ENCODE measurements at regions not wholly inside any gene's neighbourhood (a gene's known extent, or its start where the extent isn't known, plus 50 kb on each side); places are given as distances from the start of the nearest gene placed in this dataset.

Small RNA genes lying in the stretch of these regions (small RNA-seq; reads per million reads assigned to genes)
- gene AP003733.2 = 0 reads per million in 3 donors

All from esophagus muscularis mucosa (tissue), 3 donors.